ENCODE measurements at regions not wholly inside any gene's neighbourhood (a gene's known extent, or its start where the extent isn't known, plus 50 kb on each side); places are given as distances from the start of the nearest gene placed in this dataset.

DNA sequence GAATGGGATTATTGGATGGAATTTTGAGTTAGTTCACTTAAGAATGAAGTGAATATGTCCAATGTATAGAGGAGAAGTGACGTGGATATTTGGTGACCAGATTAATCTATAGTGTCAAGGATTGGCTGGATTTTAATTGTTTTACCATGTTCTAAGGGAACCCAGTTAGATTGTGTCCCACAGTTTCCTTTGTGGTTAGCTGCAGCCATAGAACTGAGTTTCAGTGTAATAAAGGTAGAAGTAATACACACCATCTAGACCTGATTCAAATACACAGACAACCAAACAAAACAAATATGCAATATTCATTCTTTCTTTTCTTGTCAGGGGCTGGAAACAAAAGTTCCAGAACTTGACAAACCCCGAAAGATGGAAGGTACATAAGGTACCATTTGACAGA, 88.0 kb upstream of the RGS18 start:
- Histone ChIP-seq H3K27me3 (ENCODE audit: control insufficient read depth, insufficient read depth, low read length) (no peaks in the 10 kb centered on the region), H3K14ac (replicated peaks; ENCODE audit: low read depth, low read length) (no peak overlapping the region), H2AFZ (replicated peaks; ENCODE audit: low read length, poor library complexity) (no peak overlapping the region), H3K4ac (ENCODE audit: low read depth, low read length) (no peak overlapping the region), H2BK5ac (ENCODE audit: low read depth, low read length, poor library complexity, severe bottlenecking) (no peak overlapping the region), H2AK9ac (replicated peaks; ENCODE audit: low read depth, low read length, poor library complexity) (no peak overlapping the region), H3K4me3 (ENCODE audit: insufficient read depth, low read depth, low read length) (no peak overlapping the region), H3K4me2 (ENCODE audit: low read depth, low read length) (no peak overlapping the region), H3K56ac (ENCODE audit: extremely low read depth, insufficient read depth, low read length) (no peak overlapping the region), H3K9ac (ENCODE audit: low read depth, low read length) (no peak overlapping the region), H4K5ac (ENCODE audit: low read depth, low read length) (no peak overlapping the region), H4K20me1 (ENCODE audit: insufficient read depth, low read length) (no peaks in the 10 kb centered on the region), H2BK15ac (ENCODE audit: low read depth, low read length) (no peak overlapping the region), H4K91ac (ENCODE audit: insufficient read depth, low read depth, low read length) (no peak overlapping the region), H3K23ac (ENCODE audit: low read depth, low read length) (no peak overlapping the region), H3K9me1 (ENCODE audit: insufficient read depth, low read length) (no peaks in the 10 kb centered on the region; the same call in 1 of the 2 replicates), H3K18ac (ENCODE audit: low read depth, low read length) (no peak overlapping the region), H3K27ac (ENCODE audit: insufficient read depth, low read length) (no peak overlapping the region), H3K4me1 (ENCODE audit: control insufficient read depth, insufficient read depth, low read length) (peaks cover 2% of the 10 kb centered on the region; the same call in 1 of the 2 replicates), H3K36me3 (ENCODE audit: control insufficient read depth, insufficient read depth, low read length) (no peaks in the 10 kb centered on the region), H2BK120ac (ENCODE audit: low read depth, low read length) (no peak overlapping the region), H2BK20ac (ENCODE audit: low read depth, low read length) (no peak overlapping the region), H4K8ac (ENCODE audit: low read depth in 2 of 2, low read length in 2 of 2) (no peak overlapping the region), H3K79me1 (ENCODE audit: low read depth in 1 of 2, low read length in 2 of 2) (no peaks in the 10 kb centered on the region), H2AK5ac (ENCODE audit: low read depth, low read length) (no peak overlapping the region), H3K9me3 (ENCODE audit: control insufficient read depth, insufficient read depth, low read length) (no peaks in the 10 kb centered on the region)
- in situ Hi-C loops (cut with MboI; ENCODE audit: low sequenced_read_pairs) = no loop called here
- TF ChIP-seq RFX5 (IDR thresholded peaks at IDR 0.05; ENCODE audit: low read depth, low read length) (no peak), BHLHE40 (IDR thresholded peaks at IDR 0.05; ENCODE audit: low read depth, low read length) (no peak), MXI1 (IDR thresholded peaks at IDR 0.05; ENCODE audit: borderline replicate concordance, low read depth, low read length) (no peak), SMC3 (IDR thresholded peaks at IDR 0.05; ENCODE audit: low read depth, low read length) (no peak), FOS (IDR thresholded peaks at IDR 0.05; ENCODE audit: low read depth, low read length) (no peak), RAD21 (IDR thresholded peaks at IDR 0.05; ENCODE audit: low read length) (no peak), NFE2L2 (IDR thresholded peaks at IDR 0.05; ENCODE audit: low read depth, low read length) (no peak), MAFK (IDR thresholded peaks at IDR 0.05; ENCODE audit: low read depth, low read length) (no peak)
- TF ChIP-seq, protein P1, sequence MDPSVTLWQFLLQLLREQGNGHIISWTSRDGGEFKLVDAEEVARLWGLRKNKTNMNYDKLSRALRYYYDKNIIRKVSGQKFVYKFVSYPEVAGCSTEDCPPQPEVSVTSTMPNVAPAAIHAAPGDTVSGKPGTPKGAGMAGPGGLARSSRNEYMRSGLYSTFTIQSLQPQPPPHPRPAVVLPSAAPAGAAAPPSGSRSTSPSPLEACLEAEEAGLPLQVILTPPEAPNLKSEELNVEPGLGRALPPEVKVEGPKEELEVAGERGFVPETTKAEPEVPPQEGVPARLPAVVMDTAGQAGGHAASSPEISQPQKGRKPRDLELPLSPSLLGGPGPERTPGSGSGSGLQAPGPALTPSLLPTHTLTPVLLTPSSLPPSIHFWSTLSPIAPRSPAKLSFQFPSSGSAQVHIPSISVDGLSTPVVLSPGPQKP (IDR thresholded peaks at IDR 0.05; ENCODE audit: borderline replicate concordance, low read depth, low read length) = no peak
- TF ChIP-seq, protein P2, sequence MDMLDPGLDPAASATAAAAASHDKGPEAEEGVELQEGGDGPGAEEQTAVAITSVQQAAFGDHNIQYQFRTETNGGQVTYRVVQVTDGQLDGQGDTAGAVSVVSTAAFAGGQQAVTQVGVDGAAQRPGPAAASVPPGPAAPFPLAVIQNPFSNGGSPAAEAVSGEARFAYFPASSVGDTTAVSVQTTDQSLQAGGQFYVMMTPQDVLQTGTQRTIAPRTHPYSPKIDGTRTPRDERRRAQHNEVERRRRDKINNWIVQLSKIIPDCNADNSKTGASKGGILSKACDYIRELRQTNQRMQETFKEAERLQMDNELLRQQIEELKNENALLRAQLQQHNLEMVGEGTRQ (IDR thresholded peaks at IDR 0.05; ENCODE audit: low read depth, low read length) = no peak
- intact Hi-C loops (cut with micrococcal nuclease) = no loop called here
- ChIA-PET POLR2A (ENCODE audit: unreplicated experiment) (no interaction called here), CTCF (interaction anchor here (1.4 kb wide), 1 partner anchor 10 kb away, joined by 5 read pairs; no protein-coding TSS in a partner anchor)
- WGBS, 2 experiments (ENCODE audit: extremely low coverage in 2 of 2, insufficient read length in 1 of 2) = 86% methylated on average over 1 of the region's 2 CpGs; no CpG with 5 or more reads in 1 of the 2 experiments
- no peak for ATAC-seq (ENCODE audit: low read depth)
- DNase-seq = no peak
- dilution Hi-C loops (cut with HindIII; ENCODE audit: low sequenced_read_pairs, unreplicated experiment) = no loop called here
- BruUV-seq (replicated peaks) = no TSS peak

Data from IMR-90 (cell line).